ENCODE measurements at regions not wholly inside any gene's neighbourhood (a gene's known extent, or its start where the extent isn't known, plus 50 kb on each side); places are given as distances from the start of the nearest gene placed in this dataset.
"Not testable (repeated sequence)": the region's sequence is repeated elsewhere in the genome, so short reads cannot be mapped to it uniquely, and the experiment has no call there.

DNA sequence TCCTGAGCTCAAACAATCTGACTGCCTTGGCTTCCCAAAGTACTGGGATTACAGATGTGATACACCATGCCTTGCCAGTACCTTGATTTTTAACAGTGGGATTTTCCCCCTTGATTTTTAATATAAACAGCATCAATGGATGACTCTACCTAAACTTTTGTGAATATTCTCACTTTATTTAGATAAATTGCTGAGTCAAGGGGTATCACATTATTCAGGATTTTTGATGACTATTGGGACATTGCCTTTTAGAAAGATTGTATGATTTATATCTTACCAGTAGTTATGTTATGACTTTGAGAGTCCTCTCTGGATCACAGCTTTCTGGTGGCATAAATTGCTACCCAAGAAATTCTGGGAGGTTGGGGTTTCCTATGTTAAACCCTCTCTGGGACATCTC lies 112.5 kb upstream of the SPAG17 start:
- Histone ChIP-seq H3K4me3 (ENCODE audit: low read depth, low read length) (no peak overlapping the region), H3K9me3 (ENCODE audit: control insufficient read depth, insufficient read depth, low read depth, low read length) (no peaks in the 10 kb centered on the region), H3K27ac (ENCODE audit: low read depth, low read length) (no peak overlapping the region), H3K4me1 (ENCODE audit: control insufficient read depth, insufficient read depth, low read length) (peaks cover 32% of the 10 kb centered on the region), H3K36me3 (ENCODE audit: control insufficient read depth, insufficient read depth, low read length) (no peaks in the 10 kb centered on the region), H3K27me3 (ENCODE audit: control insufficient read depth, insufficient read depth, low read length) (no peaks in the 10 kb centered on the region), H3K9ac (ENCODE audit: low read length) (no peak overlapping the region)

DNA sequence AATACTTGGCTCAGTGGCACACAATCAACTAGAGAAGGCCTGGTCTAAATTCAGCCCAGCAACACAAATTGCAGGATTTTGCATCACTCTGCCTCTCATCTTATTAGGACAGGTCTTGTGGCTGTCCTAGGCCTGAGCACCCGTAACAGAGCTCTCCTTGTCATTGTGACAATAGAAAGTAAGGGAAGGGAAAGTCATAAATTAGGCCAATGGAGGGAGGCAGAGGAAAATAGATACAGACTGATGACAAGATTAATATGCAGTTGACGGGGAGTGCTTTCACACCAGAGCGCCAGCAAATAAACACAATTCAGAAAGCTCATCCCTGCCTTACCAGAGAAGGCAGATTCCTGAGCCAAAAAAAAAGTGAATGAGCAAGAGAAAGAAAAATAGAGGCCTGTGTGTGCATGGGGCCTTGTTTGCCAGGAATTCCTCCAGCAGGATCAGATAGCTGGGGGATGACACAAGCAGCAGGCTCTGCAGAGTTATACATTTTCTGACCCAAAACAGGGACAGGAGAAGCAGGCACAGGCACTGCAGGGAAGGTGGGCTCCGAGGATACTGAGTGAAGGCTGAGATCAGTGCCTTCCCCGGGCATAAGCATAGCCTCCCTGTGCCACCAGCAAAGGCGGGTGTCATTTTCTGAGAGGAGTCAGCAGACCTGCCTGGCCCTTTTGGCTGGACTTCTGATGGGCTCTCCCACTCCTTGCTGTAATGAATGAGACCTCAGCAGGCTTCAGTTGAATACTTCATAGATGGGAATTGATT lies 110.0 kb upstream of the SPAG17 start:
- Histone ChIP-seq H3K9ac (ENCODE audit: low read length) (no peak overlapping the region), H3K4me3 (ENCODE audit: low read depth, low read length) (no peak overlapping the region), H3K27ac (ENCODE audit: low read depth, low read length) (no peak overlapping the region), H3K27me3 (ENCODE audit: control insufficient read depth, insufficient read depth, low read length) (no peaks in the 10 kb centered on the region), H3K9me3 (ENCODE audit: control insufficient read depth, insufficient read depth, low read depth, low read length) (no peaks in the 10 kb centered on the region), H3K36me3 (ENCODE audit: control insufficient read depth, insufficient read depth, low read length) (no peaks in the 10 kb centered on the region), H3K4me1 (ENCODE audit: control insufficient read depth, insufficient read depth, low read length) (peaks cover 8% of the 10 kb centered on the region; the same call in 1 of the 2 replicates)

DNA sequence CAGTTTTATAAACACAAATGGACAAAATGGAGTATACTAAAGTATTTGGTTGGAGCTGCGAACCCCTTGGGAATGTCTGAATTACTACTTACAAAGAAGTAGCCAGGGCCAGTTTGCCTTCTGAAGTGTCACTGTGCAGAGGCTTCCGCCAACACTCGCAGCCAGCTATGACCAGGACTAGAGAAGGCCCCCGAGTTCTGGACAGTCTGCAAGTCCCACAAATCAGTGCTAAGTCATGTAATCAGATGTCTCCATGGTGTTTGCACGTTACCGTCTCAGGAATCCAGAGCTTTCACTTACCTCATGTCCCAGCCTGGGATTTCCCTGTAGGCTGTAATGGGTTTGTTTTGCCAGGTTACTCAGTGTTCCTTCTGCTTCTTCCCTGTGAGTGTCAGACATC lies 106.6 kb upstream of the SPAG17 start:
- H3K9me3 ChIP-seq (ENCODE audit: control insufficient read depth, insufficient read depth, low read depth, low read length) = no peaks in the 10 kb centered on the region
- H3K4me3 ChIP-seq (ENCODE audit: low read depth, low read length) = no peak overlapping the region
- H3K27me3 ChIP-seq (ENCODE audit: control insufficient read depth, insufficient read depth, low read length) = no peaks in the 10 kb centered on the region
- H3K4me1 ChIP-seq (ENCODE audit: control insufficient read depth, insufficient read depth, low read length) = peaks cover 6% of the 10 kb centered on the region; the same call in 1 of the 2 replicates
- no peak overlapping the region for H3K27ac ChIP-seq (ENCODE audit: low read depth, low read length)
- no peaks in the 10 kb centered on the region for H3K36me3 ChIP-seq (ENCODE audit: control insufficient read depth, insufficient read depth, low read length)
- H3K9ac ChIP-seq (ENCODE audit: low read length) = no peak overlapping the region

- Histone ChIP-seq H3K4me1 (ENCODE audit: control insufficient read depth, insufficient read depth, low read length) (peaks cover 6% of the 10 kb centered on the region; the same call in 1 of the 2 replicates), H3K9me3 (ENCODE audit: control insufficient read depth, insufficient read depth, low read depth, low read length) (no peaks in the 10 kb centered on the region), H3K9ac (ENCODE audit: low read length) (no peak overlapping the region), H3K27me3 (ENCODE audit: control insufficient read depth, insufficient read depth, low read length) (no peaks in the 10 kb centered on the region), H3K36me3 (ENCODE audit: control insufficient read depth, insufficient read depth, low read length) (no peaks in the 10 kb centered on the region), H3K27ac (ENCODE audit: low read depth, low read length) (no peak overlapping the region), H3K4me3 (ENCODE audit: low read depth, low read length) (no peak overlapping the region)
These were observed 105.5 kb upstream of the SPAG17 start for GRCh38 chr1:118290571-118290970.

DNA sequence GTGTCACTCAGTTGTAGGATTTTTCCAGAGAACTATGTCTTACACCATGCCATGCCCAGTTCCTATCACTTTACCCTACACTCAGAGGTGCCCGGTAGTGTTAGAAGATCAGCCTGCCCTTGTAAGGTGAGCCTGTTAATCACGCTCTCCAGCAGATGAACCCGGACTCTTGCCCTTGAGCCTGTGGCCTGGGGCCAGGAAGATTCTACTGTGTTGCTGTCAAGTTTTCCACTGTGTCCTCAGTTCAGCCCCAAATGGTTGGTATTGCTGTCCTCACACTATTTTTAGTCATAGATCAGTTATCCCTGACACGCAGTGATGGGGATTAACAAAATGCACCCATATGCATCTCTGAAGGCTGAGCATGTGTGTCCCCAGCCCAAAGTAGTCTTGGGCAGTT lies 105.0 kb upstream of the SPAG17 start:
- no peak overlapping the region for H3K4me3 ChIP-seq (ENCODE audit: low read depth, low read length)
- H3K27me3 ChIP-seq (ENCODE audit: control insufficient read depth, insufficient read depth, low read length) = no peaks in the 10 kb centered on the region
- peaks cover 2% of the 10 kb centered on the region; the same call in 1 of the 2 replicates for H3K4me1 ChIP-seq (ENCODE audit: control insufficient read depth, insufficient read depth, low read length)
- H3K9ac ChIP-seq (ENCODE audit: low read length) = no peak overlapping the region
- no peaks in the 10 kb centered on the region for H3K9me3 ChIP-seq (ENCODE audit: control insufficient read depth, insufficient read depth, low read depth, low read length)
- H3K27ac ChIP-seq (ENCODE audit: low read depth, low read length) = no peak overlapping the region
- H3K36me3 ChIP-seq (ENCODE audit: control insufficient read depth, insufficient read depth, low read length) = no peaks in the 10 kb centered on the region

DNA sequence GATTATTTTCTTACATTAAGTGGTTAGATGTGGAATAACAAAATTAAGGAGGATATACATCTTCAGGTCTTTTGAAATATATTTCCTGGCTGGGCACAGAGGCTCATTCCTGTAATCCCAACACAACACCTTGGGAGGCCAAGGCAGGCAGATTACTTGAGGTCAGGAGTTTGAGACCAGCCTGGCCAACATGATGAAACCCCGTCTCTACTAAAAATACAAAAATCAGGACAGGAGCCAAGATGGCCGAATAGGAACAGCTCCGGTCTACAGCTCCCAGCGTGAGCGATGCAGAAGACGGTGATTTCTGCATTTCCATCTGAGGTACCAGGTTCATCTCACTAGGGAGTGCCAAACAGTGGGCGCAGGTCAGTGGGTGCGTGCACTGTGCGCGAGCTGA lies 95.6 kb upstream of the SPAG17 start:
- not testable (repeated sequence) for H3K4me1 ChIP-seq (ENCODE audit: control insufficient read depth, insufficient read depth, low read length); H3K27me3 ChIP-seq (ENCODE audit: control insufficient read depth, insufficient read depth, low read length); H3K4me3 ChIP-seq (ENCODE audit: low read depth, low read length); H3K36me3 ChIP-seq (ENCODE audit: control insufficient read depth, insufficient read depth, low read length); H3K9me3 ChIP-seq (ENCODE audit: control insufficient read depth, insufficient read depth, low read depth, low read length); H3K27ac ChIP-seq (ENCODE audit: low read depth, low read length); H3K9ac ChIP-seq (ENCODE audit: low read length)

GRCh38 chr1:118275472-118276115 lies 90.6 kb upstream of the SPAG17 start:
- Histone ChIP-seq H3K9me3 (ENCODE audit: control insufficient read depth, insufficient read depth, low read depth, low read length) (no peaks in the 10 kb centered on the region), H3K27me3 (ENCODE audit: control insufficient read depth, insufficient read depth, low read length) (no peaks in the 10 kb centered on the region), H3K27ac (ENCODE audit: low read depth, low read length) (no peak overlapping the region)

DNA sequence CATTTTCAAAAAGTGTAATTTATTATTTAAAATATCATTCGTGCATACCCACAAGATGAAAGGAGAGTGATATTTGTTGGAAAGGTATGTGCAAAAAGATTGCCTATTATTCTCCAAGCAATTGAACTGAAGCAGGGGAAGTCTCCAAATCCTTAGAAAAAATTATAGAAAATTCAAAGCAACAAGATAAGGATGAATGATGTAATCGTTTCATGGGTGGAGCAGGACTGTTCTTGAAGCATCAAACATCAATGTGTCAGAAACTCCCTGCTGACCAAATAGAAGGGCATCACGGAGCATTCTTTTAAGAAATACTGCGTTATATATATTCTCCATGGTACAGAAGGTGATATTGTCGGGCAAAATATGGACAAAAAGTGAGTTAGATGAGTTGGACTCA lies 87.9 kb upstream of the SPAG17 start:
- no peak overlapping the region for H3K9ac ChIP-seq (ENCODE audit: low read length)
- H3K9me3 ChIP-seq (ENCODE audit: control insufficient read depth, insufficient read depth, low read depth, low read length) = no peaks in the 10 kb centered on the region
- peaks cover 3% of the 10 kb centered on the region; the same call in 1 of the 2 replicates for H3K4me1 ChIP-seq (ENCODE audit: control insufficient read depth, insufficient read depth, low read length)
- H3K4me3 ChIP-seq (ENCODE audit: low read depth, low read length) = no peak overlapping the region
- H3K36me3 ChIP-seq (ENCODE audit: control insufficient read depth, insufficient read depth, low read length) = no peaks in the 10 kb centered on the region
- H3K27me3 ChIP-seq (ENCODE audit: control insufficient read depth, insufficient read depth, low read length) = no peaks in the 10 kb centered on the region
- H3K27ac ChIP-seq (ENCODE audit: low read depth, low read length) = no peak overlapping the region

More at GRCh38 chr1:118275472-118276115, 90.6 kb upstream of the SPAG17 start:
- no peak overlapping the region for H3K4me3 ChIP-seq (ENCODE audit: low read depth, low read length)
- no peaks in the 10 kb centered on the region for H3K36me3 ChIP-seq (ENCODE audit: control insufficient read depth, insufficient read depth, low read length)
- H3K4me1 ChIP-seq (ENCODE audit: control insufficient read depth, insufficient read depth, low read length) = peaks cover 3% of the 10 kb centered on the region; the same call in 1 of the 2 replicates
- H3K9ac ChIP-seq (ENCODE audit: low read length) = no peak overlapping the region

DNA sequence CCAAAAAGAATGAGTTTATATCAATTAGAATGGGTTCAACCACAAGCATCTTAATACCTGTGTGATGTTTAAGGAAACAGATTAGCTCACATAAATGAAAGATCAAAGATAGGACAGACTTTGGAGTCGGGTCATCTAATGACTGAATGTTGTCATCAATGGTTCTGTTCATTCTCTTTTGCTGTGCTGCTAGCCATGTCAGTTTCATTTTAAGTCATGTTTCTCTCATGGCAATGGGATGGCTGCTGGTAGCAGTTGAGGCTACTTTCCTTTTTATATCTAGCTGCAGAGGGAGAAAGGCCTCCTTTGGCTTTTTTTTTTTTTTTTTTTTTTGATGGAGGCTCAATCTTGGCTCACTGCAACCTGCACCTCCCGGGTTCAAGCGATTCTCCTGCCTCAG lies 86.9 kb upstream of the SPAG17 start:
- no peak overlapping the region for H3K4me3 ChIP-seq (ENCODE audit: low read depth, low read length)
- no peaks in the 10 kb centered on the region for H3K9me3 ChIP-seq (ENCODE audit: control insufficient read depth, insufficient read depth, low read depth, low read length)
- H3K27me3 ChIP-seq (ENCODE audit: control insufficient read depth, insufficient read depth, low read length) = no peaks in the 10 kb centered on the region
- H3K36me3 ChIP-seq (ENCODE audit: control insufficient read depth, insufficient read depth, low read length) = no peaks in the 10 kb centered on the region
- no peak overlapping the region for H3K9ac ChIP-seq (ENCODE audit: low read length)
- no peak overlapping the region for H3K27ac ChIP-seq (ENCODE audit: low read depth, low read length)
- H3K4me1 ChIP-seq (ENCODE audit: control insufficient read depth, insufficient read depth, low read length) = peaks cover 3% of the 10 kb centered on the region; the same call in 1 of the 2 replicates

DNA sequence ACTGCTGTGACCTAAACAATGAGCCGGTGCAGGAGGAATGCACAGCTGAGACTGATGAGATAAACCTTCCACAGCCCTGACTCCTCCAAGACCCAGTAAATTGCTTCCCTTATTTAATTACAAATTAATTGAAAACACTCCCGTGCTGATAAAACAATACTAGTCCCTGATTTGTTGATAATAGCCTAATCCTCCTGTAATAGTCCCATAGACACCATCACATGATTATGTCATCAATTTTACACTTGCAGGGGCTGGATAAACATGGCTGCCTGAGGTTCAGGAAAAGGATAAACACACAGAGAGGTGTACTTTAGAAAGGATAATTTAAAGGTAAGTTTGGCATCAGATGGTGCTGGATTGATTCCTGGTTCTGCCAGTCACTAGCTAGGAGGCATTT lies 84.6 kb upstream of the SPAG17 start:
- Histone ChIP-seq H3K27me3 (ENCODE audit: control insufficient read depth, insufficient read depth, low read length) (no peaks in the 10 kb centered on the region), H3K4me1 (ENCODE audit: control insufficient read depth, insufficient read depth, low read length) (no peaks in the 10 kb centered on the region; the same call in 1 of the 2 replicates)

DNA sequence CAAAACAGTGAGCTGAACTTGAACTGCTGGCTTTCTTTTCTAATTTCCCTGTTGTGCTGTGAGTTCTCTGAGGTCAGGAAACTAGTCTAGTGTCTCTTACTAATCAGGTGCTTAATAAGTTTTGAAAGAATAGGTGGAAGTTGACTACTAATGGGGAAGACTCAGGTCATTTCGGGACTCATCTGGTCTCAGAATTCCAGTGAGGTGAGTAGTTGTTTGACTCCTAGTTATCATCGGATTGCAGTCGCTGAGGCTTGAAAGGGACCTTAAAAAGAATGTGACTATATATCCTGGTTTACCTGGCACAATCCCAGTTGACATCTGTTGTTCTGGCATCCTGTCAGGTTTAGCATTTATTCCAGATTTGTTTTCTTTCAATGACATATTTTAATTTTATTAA lies 81.4 kb upstream of the SPAG17 start:
- Histone ChIP-seq H3K27ac (ENCODE audit: low read depth, low read length) (no peak overlapping the region), H3K27me3 (ENCODE audit: control insufficient read depth, insufficient read depth, low read length) (no peaks in the 10 kb centered on the region), H3K9ac (ENCODE audit: low read length) (no peak overlapping the region), H3K36me3 (ENCODE audit: control insufficient read depth, insufficient read depth, low read length) (no peaks in the 10 kb centered on the region), H3K9me3 (ENCODE audit: control insufficient read depth, insufficient read depth, low read depth, low read length) (no peaks in the 10 kb centered on the region), H3K4me1 (ENCODE audit: control insufficient read depth, insufficient read depth, low read length) (no peaks in the 10 kb centered on the region; the same call in 1 of the 2 replicates), H3K4me3 (ENCODE audit: low read depth, low read length) (no peak overlapping the region)

More for the DNA sequence above, 84.6 kb upstream of the SPAG17 start:
- no peak overlapping the region for H3K9ac ChIP-seq (ENCODE audit: low read length)
- no peak overlapping the region for H3K4me3 ChIP-seq (ENCODE audit: low read depth, low read length)
- no peak overlapping the region for H3K27ac ChIP-seq (ENCODE audit: low read depth, low read length)
- no peaks in the 10 kb centered on the region for H3K36me3 ChIP-seq (ENCODE audit: control insufficient read depth, insufficient read depth, low read length)
- H3K9me3 ChIP-seq (ENCODE audit: control insufficient read depth, insufficient read depth, low read depth, low read length) = no peaks in the 10 kb centered on the region

All from HUES6 (cell line).